ENCODE measurements at regions not wholly inside any gene's neighbourhood (a gene's known extent, or its start where the extent isn't known, plus 50 kb on each side); places are given as distances from the start of the nearest gene placed in this dataset.
"Not testable (repeated sequence)": the region's sequence is repeated elsewhere in the genome, so short reads cannot be mapped to it uniquely, and the experiment has no call there.

- no peak for FAIRE-seq
Observed at GRCh38 chr2:64795024-64795592, 141.4 kb upstream of the SERTAD2 start.

- no peak for FAIRE-seq
Observed at GRCh38 chr2:64796926-64797325, 143.2 kb upstream of the SERTAD2 start.

GRCh38 chr2:64797881-64798575, 144.3 kb upstream of the SERTAD2 start:
- FAIRE-seq = no peak

- FAIRE-seq = no peak
Observed at GRCh38 chr2:64799592-64800252, 146.0 kb upstream of the SERTAD2 start.

- no peak for FAIRE-seq
Observed at GRCh38 chr2:64803776-64804175, 150.1 kb upstream of the SERTAD2 start.

- no peak for FAIRE-seq
Observed at GRCh38 chr2:64804651-64805050, 150.9 kb upstream of the SERTAD2 start.

GRCh38 chr2:64807417-64807816, 153.7 kb upstream of the SERTAD2 start:
- FAIRE-seq = no peak

GRCh38 chr2:64808092-64808491, 154.4 kb upstream of the SERTAD2 start:
- no peak for FAIRE-seq

- FAIRE-seq = no peak
Observed at GRCh38 chr2:64808754-64809153, 155.0 kb upstream of the SERTAD2 start.

GRCh38 chr2:64809216-64809615, 155.5 kb upstream of the SERTAD2 start:
- FAIRE-seq = no peak

- no peak for FAIRE-seq
Observed at GRCh38 chr2:64812285-64812684, 158.6 kb upstream of the SERTAD2 start.

GRCh38 chr2:64814007-64814406, 160.3 kb upstream of the SERTAD2 start:
- FAIRE-seq = no peak

- FAIRE-seq = not testable (repeated sequence)
Observed at GRCh38 chr2:64816526-64816925, 162.8 kb upstream of the SERTAD2 start.

- FAIRE-seq = no peak
Observed at GRCh38 chr2:64817453-64817852, 163.7 kb upstream of the SERTAD2 start.

- FAIRE-seq = no peak
Observed at GRCh38 chr2:64818664-64819060, 164.9 kb upstream of the SERTAD2 start.

GRCh38 chr2:64819361-64819760, 165.6 kb upstream of the SERTAD2 start:
- FAIRE-seq = no peak

- FAIRE-seq = no peak
Observed at GRCh38 chr2:64819774-64820688, 166.3 kb upstream of the SERTAD2 start.

- FAIRE-seq = no peak
Observed at GRCh38 chr2:64820901-64821300, 167.2 kb upstream of the SERTAD2 start.

GRCh38 chr2:64823794-64824193, 165.4 kb upstream of the SLC1A4 start:
- FAIRE-seq = no peak

GRCh38 chr2:64825831-64826491, 163.2 kb upstream of the SLC1A4 start:
- no peak for FAIRE-seq

GRCh38 chr2:64826703-64827102, 162.5 kb upstream of the SLC1A4 start:
- FAIRE-seq = no peak

GRCh38 chr2:64828261-64828660, 160.9 kb upstream of the SLC1A4 start:
- FAIRE-seq = no peak

GRCh38 chr2:64829525-64829924, 159.7 kb upstream of the SLC1A4 start:
- FAIRE-seq = no peak
